ENCODE measurements at regions not wholly inside any gene's neighbourhood (a gene's known extent, or its start where the extent isn't known, plus 50 kb on each side); places are given as distances from the start of the nearest gene placed in this dataset.
A peak's percentile ranks its signal among the peaks of the same experiment; 100 is the strongest.

DNA sequence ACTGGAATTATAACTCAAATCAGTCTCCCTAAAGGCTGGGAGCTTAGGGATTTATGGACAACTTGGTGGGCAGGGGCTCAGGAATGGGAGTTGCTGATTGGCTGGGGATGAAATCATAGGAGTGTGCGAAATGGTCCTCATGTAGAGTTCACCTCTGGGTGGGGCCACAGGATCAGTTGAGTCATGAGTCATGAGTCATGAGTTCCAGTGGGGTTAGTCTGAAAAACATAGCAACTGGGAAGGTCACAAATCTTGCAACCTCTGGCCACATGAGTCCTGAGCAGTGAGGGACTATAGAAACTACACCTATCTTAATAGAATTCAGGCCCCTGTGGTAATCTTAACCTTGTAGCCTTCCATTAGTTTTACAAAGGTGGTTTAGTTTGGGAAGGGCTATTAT, 383.3 kb downstream of the RBM43 start:
- TF ChIP-seq CBX3 (IDR thresholded peaks at IDR 0.05; ENCODE audit: low read depth), result peak; percentile 82; the same call in 1 of the 2 replicates
- TF ChIP-seq POLR2A (IDR thresholded peaks at IDR 0.05; ENCODE audit: borderline replicate concordance, extremely low read depth, insufficient read depth, insufficient read length), result no peak
- TF ChIP-seq CEBPB (IDR thresholded peaks at IDR 0.05; ENCODE audit: low read depth), result no peak
- TF ChIP-seq CTCF (IDR thresholded peaks at IDR 0.05 in 2 of 3, conservative IDR thresholded peaks at IDR 0.05 in 1 of 3; ENCODE audit: borderline replicate concordance in 1 of 3, insufficient read depth in 1 of 3, low read depth in 2 of 3, low read length in 2 of 3), result no peak
- TF ChIP-seq, protein P1, sequence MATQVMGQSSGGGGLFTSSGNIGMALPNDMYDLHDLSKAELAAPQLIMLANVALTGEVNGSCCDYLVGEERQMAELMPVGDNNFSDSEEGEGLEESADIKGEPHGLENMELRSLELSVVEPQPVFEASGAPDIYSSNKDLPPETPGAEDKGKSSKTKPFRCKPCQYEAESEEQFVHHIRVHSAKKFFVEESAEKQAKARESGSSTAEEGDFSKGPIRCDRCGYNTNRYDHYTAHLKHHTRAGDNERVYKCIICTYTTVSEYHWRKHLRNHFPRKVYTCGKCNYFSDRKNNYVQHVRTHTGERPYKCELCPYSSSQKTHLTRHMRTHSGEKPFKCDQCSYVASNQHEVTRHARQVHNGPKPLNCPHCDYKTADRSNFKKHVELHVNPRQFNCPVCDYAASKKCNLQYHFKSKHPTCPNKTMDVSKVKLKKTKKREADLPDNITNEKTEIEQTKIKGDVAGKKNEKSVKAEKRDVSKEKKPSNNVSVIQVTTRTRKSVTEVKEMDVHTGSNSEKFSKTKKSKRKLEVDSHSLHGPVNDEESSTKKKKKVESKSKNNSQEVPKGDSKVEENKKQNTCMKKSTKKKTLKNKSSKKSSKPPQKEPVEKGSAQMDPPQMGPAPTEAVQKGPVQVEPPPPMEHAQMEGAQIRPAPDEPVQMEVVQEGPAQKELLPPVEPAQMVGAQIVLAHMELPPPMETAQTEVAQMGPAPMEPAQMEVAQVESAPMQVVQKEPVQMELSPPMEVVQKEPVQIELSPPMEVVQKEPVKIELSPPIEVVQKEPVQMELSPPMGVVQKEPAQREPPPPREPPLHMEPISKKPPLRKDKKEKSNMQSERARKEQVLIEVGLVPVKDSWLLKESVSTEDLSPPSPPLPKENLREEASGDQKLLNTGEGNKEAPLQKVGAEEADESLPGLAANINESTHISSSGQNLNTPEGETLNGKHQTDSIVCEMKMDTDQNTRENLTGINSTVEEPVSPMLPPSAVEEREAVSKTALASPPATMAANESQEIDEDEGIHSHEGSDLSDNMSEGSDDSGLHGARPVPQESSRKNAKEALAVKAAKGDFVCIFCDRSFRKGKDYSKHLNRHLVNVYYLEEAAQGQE (IDR thresholded peaks at IDR 0.05; ENCODE audit: low read depth), result no peak
- TF ChIP-seq ZNF274 (IDR thresholded peaks at IDR 0.05; ENCODE audit: low read depth, low read length), result no peak
- TF ChIP-seq MAX (IDR thresholded peaks at IDR 0.05), result peak; percentile 41; the same call in 1 of the 2 replicates
- peak; percentile 41 for TF ChIP-seq RAD21 (IDR thresholded peaks at IDR 0.05; ENCODE audit: low read depth)
- TF ChIP-seq EZH2 (IDR thresholded peaks at IDR 0.05), result no peak
- no peak for TF ChIP-seq SIN3A (IDR thresholded peaks at IDR 0.05; ENCODE audit: low read depth)
